ENCODE measurements at regions not wholly inside any gene's neighbourhood (a gene's known extent, or its start where the extent isn't known, plus 50 kb on each side); places are given as distances from the start of the nearest gene placed in this dataset.

DNA sequence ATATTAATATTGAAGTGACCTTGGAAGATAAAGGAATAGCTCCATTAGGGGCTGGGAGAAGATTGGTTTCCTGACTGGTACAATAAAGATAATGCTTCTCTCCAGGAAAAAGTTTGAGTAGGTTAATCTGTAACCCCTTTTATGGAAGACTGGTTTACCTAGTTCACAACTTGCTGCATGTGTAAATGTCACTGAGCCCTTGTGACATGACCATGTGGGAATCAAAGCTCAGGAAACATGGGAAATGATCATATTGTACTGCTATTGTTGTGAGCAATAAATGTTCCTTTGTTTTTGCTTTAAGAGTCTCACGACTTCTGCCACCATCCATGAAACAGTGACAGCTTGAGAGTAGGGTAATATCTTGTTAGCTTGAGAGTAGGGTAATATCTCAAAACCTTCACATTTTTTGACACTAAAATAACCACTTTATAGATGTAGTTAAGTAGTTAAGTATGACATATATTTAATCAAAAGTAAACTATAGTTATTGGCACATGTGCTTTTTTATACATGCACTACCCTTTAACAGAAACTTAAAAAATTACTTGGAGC, 1338.6 kb downstream of the FSCB start:
- Histone ChIP-seq H3K27me3 (no peaks in the 10 kb centered on the region), H3K4me3 (no peak overlapping the region), H3K9me3 (no peaks in the 10 kb centered on the region), H3K4me1 (no peaks in the 10 kb centered on the region), H3K36me3 (no peaks in the 10 kb centered on the region), H3K27ac (no peak overlapping the region)
- TF ChIP-seq POLR2A (IDR thresholded peaks at IDR 0.05) = no peak
- TF ChIP-seq, protein P1, sequence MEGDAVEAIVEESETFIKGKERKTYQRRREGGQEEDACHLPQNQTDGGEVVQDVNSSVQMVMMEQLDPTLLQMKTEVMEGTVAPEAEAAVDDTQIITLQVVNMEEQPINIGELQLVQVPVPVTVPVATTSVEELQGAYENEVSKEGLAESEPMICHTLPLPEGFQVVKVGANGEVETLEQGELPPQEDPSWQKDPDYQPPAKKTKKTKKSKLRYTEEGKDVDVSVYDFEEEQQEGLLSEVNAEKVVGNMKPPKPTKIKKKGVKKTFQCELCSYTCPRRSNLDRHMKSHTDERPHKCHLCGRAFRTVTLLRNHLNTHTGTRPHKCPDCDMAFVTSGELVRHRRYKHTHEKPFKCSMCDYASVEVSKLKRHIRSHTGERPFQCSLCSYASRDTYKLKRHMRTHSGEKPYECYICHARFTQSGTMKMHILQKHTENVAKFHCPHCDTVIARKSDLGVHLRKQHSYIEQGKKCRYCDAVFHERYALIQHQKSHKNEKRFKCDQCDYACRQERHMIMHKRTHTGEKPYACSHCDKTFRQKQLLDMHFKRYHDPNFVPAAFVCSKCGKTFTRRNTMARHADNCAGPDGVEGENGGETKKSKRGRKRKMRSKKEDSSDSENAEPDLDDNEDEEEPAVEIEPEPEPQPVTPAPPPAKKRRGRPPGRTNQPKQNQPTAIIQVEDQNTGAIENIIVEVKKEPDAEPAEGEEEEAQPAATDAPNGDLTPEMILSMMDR (IDR thresholded peaks at IDR 0.05) = no peak
- no peak for TF ChIP-seq EP300 (IDR thresholded peaks at IDR 0.05)
- DNase-seq (ENCODE audit: low spot score in 2 of 2) = no peak
- 38 to 39% methylated on average over 1 of the region's 1 CpG for WGBS, 2 donors

DNA sequence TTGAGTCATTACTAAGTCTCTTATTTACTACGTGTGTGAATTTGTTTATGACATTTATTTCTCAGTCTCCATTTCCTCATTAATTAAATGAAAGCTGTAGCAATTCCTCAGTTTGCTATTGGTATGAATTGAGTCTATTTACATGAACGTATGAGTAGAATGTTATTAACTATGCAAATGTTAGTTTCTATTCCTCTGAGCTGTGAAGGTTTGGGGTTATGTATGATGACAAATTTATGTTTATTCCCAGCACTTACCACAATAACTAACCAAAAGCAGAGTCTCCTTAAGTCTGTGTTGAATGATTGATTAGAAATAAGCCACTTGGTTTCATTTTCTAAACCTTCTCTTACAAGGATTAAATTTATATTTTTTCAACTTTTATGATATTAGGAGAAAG, 1340.9 kb downstream of the FSCB start:
- Histone ChIP-seq H3K9me3 (no peaks in the 10 kb centered on the region), H3K4me3 (no peak overlapping the region), H3K36me3 (no peaks in the 10 kb centered on the region), H3K27ac (no peak overlapping the region), H3K27me3 (no peaks in the 10 kb centered on the region), H3K4me1 (no peaks in the 10 kb centered on the region)
- WGBS, 2 donors = 72 to 86% methylated on average over 2 of the region's 2 CpGs
- TF ChIP-seq POLR2A (IDR thresholded peaks at IDR 0.05) (no peak), EP300 (IDR thresholded peaks at IDR 0.05) (no peak)
- TF ChIP-seq, protein P1 (IDR thresholded peaks at IDR 0.05) = no peak
- DNase-seq (ENCODE audit: low spot score in 2 of 2) = no peak

- H3K4me3 ChIP-seq = no peak overlapping the region
- WGBS, 2 donors = 38 to 43% methylated on average over 2 of the region's 2 CpGs
Measured at GRCh38 chr14:43165651-43166050, 1341.4 kb downstream of the FSCB start.

DNA sequence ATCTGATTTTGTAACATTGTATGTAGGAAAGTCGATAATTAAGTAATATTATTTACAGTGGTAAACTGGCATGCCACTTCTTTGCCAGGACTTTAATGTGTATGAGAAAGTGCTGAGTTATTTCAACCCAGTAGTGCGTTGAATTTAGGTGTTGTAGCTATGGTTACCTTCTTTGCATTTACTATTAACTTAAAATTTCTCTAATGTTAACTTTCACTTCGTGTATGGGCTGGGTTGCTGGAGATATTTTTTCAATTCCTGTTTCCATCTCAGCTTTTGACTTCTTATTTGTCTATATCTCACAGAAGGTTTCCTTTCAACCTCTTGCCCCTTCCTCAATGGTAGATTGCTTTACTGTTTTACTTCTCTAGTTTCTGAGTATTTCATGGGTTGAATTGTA, 1345.6 kb downstream of the FSCB start:
- 54 to 90% methylated on average over 3 of the region's 3 CpGs for WGBS, 2 donors
- Histone ChIP-seq H3K27me3 (no peaks in the 10 kb centered on the region), H3K9me3 (no peaks in the 10 kb centered on the region), H3K4me1 (no peaks in the 10 kb centered on the region), H3K27ac (no peak overlapping the region), H3K4me3 (no peak overlapping the region), H3K36me3 (no peaks in the 10 kb centered on the region)
- TF ChIP-seq EP300 (IDR thresholded peaks at IDR 0.05) = no peak
- TF ChIP-seq, protein P1 (IDR thresholded peaks at IDR 0.05) = no peak
- no peak for TF ChIP-seq POLR2A (IDR thresholded peaks at IDR 0.05)
- DNase-seq (ENCODE audit: low spot score in 2 of 2) = no peak

More at GRCh38 chr14:43165651-43166050, 1341.4 kb downstream of the FSCB start:
- DNase-seq (ENCODE audit: low spot score in 2 of 2) = no peak
- Histone ChIP-seq H3K4me1 (no peaks in the 10 kb centered on the region), H3K36me3 (no peaks in the 10 kb centered on the region), H3K9me3 (no peaks in the 10 kb centered on the region), H3K27ac (no peak overlapping the region), H3K27me3 (no peaks in the 10 kb centered on the region)
- TF ChIP-seq POLR2A (IDR thresholded peaks at IDR 0.05) = no peak
- TF ChIP-seq EP300 (IDR thresholded peaks at IDR 0.05) = no peak
- TF ChIP-seq, protein P1 (IDR thresholded peaks at IDR 0.05) = no peak

- H3K4me3 ChIP-seq = no peak overlapping the region
- TF ChIP-seq EP300 (IDR thresholded peaks at IDR 0.05) = no peak
- TF ChIP-seq, protein P1 (IDR thresholded peaks at IDR 0.05) = no peak
- no peak for TF ChIP-seq POLR2A (IDR thresholded peaks at IDR 0.05)
Measured at GRCh38 chr14:43157661-43158060, 1349.4 kb downstream of the FSCB start.

More at GRCh38 chr14:43157661-43158060, 1349.4 kb downstream of the FSCB start:
- Histone ChIP-seq H3K9me3 (no peaks in the 10 kb centered on the region), H3K27ac (no peak overlapping the region), H3K36me3 (no peaks in the 10 kb centered on the region), H3K4me1 (no peaks in the 10 kb centered on the region), H3K27me3 (no peaks in the 10 kb centered on the region)
- DNase-seq (ENCODE audit: low spot score in 2 of 2) = no peak
- 68 to 71% methylated on average over 2 of the region's 2 CpGs for WGBS, 2 donors
